ENCODE measurements at regions not wholly inside any gene's neighbourhood (a gene's known extent, or its start where the extent isn't known, plus 50 kb on each side); places are given as distances from the start of the nearest gene placed in this dataset.

DNA sequence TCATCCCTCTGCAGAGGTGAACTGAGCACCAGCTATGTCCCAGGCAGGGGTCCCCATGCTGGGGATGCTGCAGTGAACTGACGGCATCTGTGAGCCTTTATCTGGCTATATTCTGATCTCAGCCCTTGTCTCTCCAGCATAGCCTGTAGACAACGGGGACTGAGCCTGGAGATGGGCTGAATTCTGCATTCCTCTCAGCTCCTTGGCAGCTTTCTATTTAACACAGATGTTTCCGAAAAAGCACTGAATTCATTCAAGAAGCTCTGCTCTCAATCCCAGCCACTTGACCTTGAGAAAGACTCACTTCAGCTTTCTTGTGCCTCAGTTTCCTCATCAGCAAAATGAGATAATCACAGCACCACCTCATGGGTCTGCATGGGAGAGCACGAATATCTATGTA is 204.4 kb upstream of the PMEPA1 start:
- TF ChIP-seq POLR2A (IDR thresholded peaks at IDR 0.05; ENCODE audit: low read depth, low read length) = no peak
- TF ChIP-seq SPI1 (IDR thresholded peaks at IDR 0.05; ENCODE audit: low read depth, low read length) = no peak
- no peak for TF ChIP-seq POU2F2 (IDR thresholded peaks at IDR 0.05; ENCODE audit: low read depth, low read length)
- TF ChIP-seq TAF1 (IDR thresholded peaks at IDR 0.05; ENCODE audit: low read depth, low read length) = no peak

Measured in GM12891 (cell line).